ENCODE measurements at regions not wholly inside any gene's neighbourhood (a gene's known extent, or its start where the extent isn't known, plus 50 kb on each side); places are given as distances from the start of the nearest gene placed in this dataset.

DNA sequence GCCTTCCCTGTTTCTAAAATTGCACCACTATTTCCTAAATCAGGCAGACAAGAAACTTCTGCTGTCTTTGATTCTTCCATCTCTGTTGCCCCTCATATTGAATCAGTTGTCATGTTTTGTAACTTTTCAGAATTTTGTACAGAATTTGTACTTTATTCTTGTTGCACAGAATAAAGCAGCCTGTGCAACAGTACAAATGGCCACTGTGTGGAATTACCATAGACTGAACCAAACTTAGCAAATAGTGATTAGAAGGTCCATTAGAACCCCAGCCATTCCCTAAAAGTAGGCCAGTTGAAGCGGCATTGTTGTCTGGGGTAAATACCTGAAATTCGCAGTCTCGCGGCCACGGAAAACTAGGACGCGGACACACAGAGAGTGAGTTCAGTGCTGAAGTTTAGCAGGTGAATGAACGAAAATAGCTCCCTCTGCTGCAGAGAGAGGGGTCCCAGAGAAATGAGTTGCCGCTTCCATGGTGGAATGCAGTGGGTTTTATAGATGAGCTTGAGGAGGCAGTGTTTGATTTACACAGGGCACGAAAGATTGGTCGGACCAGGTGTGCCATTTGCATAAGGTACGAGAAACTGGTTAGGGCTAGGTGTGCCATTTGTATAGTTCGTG is 71.8 kb downstream of the C4orf33 start:
- DNase-seq (ENCODE audit: low spot score) = no peak

DNA sequence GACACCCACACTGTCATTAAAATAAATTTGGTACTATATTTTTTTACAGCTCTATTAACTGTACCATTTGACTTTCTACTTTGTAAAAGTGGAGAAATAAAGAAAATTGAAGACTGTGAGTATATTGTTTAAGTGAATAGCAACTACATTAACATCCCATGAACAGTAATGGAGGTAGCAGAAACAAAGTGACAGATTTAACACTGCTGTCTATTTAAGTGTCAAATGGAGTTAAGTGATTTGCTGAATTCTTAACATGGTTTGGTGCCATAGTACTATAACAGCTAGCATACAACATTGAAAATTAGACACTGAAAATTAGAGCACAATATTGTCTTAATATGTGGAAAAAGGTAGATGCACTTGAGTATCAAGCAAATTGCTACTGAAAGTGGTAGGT is 76.2 kb downstream of the C4orf33 start:
- DNase-seq (ENCODE audit: low spot score) = no peak

DNA sequence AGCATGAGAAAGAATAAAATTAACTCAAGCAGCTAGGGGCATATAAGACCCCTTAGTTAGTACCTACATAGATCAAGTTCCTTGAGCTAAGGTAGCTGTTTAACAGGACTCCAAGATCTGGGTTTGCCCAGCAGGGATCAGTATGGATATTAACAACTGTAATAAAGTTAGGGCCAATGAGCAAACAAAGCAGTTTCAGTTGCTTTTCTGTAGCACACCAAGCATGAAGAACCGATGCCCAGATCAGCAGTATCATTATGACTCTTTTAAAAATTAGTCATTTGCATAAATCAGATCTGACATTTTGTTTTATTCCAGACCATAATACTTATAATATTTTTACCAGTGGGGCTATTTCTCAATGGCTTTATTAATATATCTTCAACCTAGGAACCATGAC is 80.9 kb downstream of the C4orf33 start:
- DNase-seq (ENCODE audit: low spot score) = no peak

- DNase-seq (ENCODE audit: low spot score) = no peak
These were observed 83.3 kb downstream of the C4orf33 start for GRCh38 chr4:129179276-129179675.

- DNase-seq (ENCODE audit: low spot score) = no peak
These were observed 93.7 kb downstream of the C4orf33 start for GRCh38 chr4:129189630-129190029.

DNA sequence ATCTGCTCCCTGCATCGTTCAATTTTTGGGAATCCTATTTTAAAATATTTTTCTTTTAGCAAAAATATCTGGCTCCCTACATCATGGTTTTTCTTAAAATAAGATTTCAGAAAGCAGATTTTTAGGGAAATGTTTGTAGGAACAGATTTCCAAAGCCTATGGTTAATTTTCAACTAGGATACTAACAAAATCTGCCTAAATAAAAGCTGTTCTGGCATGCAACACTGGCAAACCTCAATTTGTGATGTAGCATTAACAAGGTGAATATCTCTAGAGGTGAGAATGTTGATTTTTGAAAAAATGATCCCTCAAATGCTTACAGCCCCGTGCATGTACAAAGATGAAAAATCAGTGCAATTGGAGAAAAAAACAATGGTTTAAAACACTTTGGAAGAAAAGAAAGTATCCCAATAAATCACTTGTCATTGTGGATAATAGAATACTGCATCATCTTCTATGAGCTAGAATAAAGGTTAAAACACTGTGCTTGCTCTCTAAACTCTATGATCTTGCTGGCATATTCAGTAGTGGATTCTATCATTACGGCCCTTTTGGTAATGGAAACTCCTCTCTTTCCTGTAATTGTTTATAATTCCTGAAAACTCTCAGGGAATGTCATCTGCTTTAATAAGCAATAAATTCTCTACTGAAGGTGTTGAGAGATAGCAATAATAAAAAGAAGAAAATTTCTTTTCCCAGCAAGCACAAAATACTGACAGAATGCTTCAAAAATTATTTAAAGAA is 97.6 kb downstream of the C4orf33 start:
- DNase-seq (ENCODE audit: low spot score) = no peak

GRCh38 chr4:129208481-129208880 is 112.5 kb downstream of the C4orf33 start:
- peak; percentile 93 for DNase-seq (ENCODE audit: low spot score)

DNA sequence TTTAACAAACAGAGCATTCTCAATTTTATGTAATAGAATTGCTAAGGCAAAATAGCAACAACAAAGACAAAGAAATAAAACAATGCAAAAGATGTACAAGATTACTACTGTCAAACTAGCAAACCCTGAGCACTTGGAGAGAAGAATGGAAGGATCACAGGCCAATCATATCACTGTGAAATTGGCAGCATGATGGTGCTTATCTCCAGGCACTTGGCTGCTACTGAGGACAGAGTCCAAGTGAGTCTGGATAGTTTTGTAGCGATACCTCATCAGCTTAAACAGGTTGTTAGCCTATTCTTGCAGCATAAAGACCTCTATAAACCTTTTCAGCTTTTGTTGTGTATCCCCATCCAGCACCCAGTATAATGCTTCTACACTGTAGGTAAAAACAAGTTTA is 117.7 kb downstream of the C4orf33 start:
- no peak for DNase-seq (ENCODE audit: low spot score)

GRCh38 chr4:129218360-129218759 is 122.4 kb downstream of the C4orf33 start:
- DNase-seq (ENCODE audit: low spot score) = peak; percentile 54

- DNase-seq (ENCODE audit: low spot score) = peak; percentile 72
These were observed 122.9 kb downstream of the C4orf33 start for GRCh38 chr4:129218897-129219296.

GRCh38 chr4:129220254-129220653 is 124.3 kb downstream of the C4orf33 start:
- DNase-seq (ENCODE audit: low spot score) = no peak

- DNase-seq (ENCODE audit: low spot score) = no peak
These were observed 128.0 kb downstream of the C4orf33 start for GRCh38 chr4:129223945-129224344.

DNA sequence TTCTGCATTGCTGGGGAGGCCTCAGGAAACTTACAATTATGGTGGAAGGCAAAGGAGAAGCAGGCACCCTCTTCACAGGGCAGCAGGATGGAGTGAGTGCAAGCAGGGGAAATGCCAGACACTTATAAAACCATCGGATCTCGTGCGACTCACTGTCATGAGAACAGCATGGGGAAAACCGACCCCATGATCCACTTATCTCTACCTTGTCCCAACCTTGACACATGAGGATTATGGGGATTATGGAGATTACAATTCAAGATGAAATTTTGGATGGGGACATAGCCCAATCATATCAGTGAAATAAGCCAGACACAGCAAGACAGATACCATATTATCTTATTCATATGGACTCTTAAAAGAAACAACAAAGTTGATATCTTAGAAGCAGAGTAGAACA is 134.9 kb downstream of the C4orf33 start:
- peak; percentile 81 for DNase-seq (ENCODE audit: low spot score)

GRCh38 chr4:129231945-129232588 is 136.1 kb downstream of the C4orf33 start:
- peak; percentile 56 for DNase-seq (ENCODE audit: low spot score)

GRCh38 chr4:129232589-129233337 is 136.8 kb downstream of the C4orf33 start:
- peak; percentile 69 for DNase-seq (ENCODE audit: low spot score)

DNA sequence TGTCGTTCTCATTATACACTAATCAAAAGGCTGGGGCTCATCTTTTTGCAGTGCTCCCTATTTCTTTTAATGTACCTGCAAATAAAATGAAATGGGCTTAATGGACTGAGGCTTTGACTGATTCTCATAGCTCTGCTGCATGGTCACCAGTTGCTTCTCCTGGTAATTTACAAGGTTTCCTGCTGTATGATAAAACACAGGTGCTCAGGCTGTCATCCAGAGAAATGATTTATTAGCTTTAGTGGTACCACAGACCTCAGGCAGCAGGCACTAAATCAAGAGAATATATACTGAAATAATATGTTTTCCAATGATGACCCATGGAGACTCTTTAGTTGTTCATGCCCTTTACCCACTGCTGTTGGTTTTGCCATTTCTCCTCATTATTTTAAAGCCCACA is 137.7 kb downstream of the C4orf33 start:
- no peak for DNase-seq (ENCODE audit: low spot score)

DNA sequence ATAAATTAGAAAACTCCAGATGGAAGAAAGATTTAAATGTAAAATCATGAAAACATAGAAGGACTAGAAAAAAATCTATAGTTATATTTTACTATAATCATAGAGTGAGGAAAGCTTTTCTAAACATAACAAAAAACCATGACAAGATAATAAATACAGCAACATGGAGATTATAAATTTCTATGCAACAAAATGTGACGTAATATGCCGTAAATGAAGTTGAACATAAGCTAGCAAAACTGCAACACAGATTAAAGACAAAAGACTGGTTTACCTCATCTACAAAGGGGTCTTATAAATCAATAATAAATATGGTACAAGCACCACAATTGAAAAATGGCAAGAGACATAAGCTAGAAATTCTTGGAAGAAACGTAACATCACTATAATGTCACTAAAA is 140.4 kb downstream of the C4orf33 start:
- DNase-seq (ENCODE audit: low spot score) = no peak

- peak; percentile 73 for DNase-seq (ENCODE audit: low spot score)
These were observed 143.1 kb downstream of the C4orf33 start for GRCh38 chr4:129239088-129239487.

- no peak for DNase-seq (ENCODE audit: low spot score)
These were observed 144.9 kb downstream of the C4orf33 start for GRCh38 chr4:129240816-129241215.

DNA sequence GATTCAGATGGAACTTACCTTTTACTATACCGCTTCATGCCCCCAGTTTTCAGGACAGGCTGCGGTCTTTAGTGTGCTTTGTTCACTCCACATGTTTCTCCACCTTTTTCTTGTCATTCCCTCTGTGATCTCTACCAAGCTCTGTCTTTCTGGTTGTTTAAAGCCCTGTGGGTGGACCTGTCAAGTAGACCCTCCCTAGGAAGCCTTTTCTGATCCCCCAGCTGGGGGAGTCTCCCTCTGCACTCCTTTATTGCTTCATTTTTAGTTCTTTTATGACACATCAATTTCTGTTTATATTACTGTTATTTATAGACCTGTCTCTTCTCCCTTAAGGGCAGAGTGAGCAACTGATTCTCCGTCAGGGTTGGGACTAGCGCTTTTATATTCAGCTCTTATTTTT is 150.2 kb downstream of the C4orf33 start:
- no peak for DNase-seq (ENCODE audit: low spot score)

DNA sequence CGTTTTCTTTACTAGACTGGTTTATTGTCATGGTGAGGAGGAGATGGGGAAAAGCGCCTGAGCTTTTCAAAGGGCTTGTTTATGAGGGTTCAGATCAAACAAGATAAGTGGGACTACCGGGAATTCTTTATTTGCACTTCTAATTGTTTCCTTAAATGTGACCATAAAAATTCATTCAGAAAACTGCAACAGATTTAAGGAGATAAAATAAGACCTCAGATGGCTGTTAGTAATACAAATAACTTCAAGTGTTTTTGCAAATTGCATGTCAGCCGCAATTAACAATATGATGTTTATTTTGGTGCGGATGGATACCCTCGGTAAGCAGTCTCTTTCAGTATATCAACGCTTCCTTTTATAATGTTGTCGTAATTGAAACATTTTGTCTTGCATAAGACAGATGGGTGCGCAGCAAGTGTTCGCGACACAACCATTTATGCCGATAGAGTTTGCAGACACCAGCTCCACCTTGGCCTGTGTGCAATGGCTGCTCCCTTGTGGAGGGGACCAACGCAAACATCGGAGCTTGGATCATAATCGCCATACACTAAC is 151.0 kb downstream of the C4orf33 start:
- no peak for DNase-seq (ENCODE audit: low spot score)

GRCh38 chr4:129248621-129249020 is 152.7 kb downstream of the C4orf33 start:
- no peak for DNase-seq (ENCODE audit: low spot score)

Measured in umbilical cord (tissue), 1 donor.